SK-N-SH (cell line): ENCODE measurements at regions not wholly inside any gene's neighbourhood (a gene's known extent, or its start where the extent isn't known, plus 50 kb on each side); places are given as distances from the start of the nearest gene placed in this dataset.

Experiments
- CTCF ChIA-PET: fragments of 300-600, 350-600 bp; formaldehyde crosslinking; extraction: SDS; loops from one replicate; lab custom pipeline; 2021; lab: Yijun Ruan, JAX
- POLR2A ChIA-PET: fragments of 350-600 bp; sonication (Branson Sonifier 250); formaldehyde crosslinking; extraction: SDS; loops from one replicate; lab custom pipeline; 2020; ENCODE audit warnings: antibody characterized with exemption, inconsistent platforms; lab: Yijun Ruan, JAX
- DNase-seq: peaks from one replicate; pipeline ENCODE4 v3.0.0; 2012
- H2AFZ ChIP-seq: fragments of 200-600 bp; sonication (generic); 2 replicates; pipeline ENCODE4 v1.8.1; 2016; ENCODE audit warnings: antibody characterized with exemption, mild to moderate bottlenecking, low read depth
- H3F3A ChIP-seq: fragments of 200-600 bp; sonication (generic); replicated peaks from 2 replicates; pipeline ENCODE3; 2016; ENCODE audit warnings: antibody characterized with exemption, mild to moderate bottlenecking; ENCODE audit not compliant: insufficient read depth
- H3K27ac ChIP-seq, 2 experiments: fragments of 200-500 bp in 1 of 2; fragments of 200-600 bp in 1 of 2; sonication (Bioruptor generic) in 1 of 2; sonication (generic), shearing (Covaris generic) in 1 of 2; 2 replicates each; pipeline versions ENCODE4 v1.5.1 to v1.6.1; 2014 to 2016; ENCODE audit warnings: low read depth in 2 of 2, inconsistent platforms in 1 of 2, low read length in 1 of 2, mild to moderate bottlenecking in 1 of 2, mixed read lengths in 1 of 2
- H3K27me3 ChIP-seq: fragments of 200-600 bp; sonication (generic), shearing (Covaris generic); 2 replicates; pipeline ENCODE4 v1.6.1; 2016; ENCODE audit warnings: mixed run types; ENCODE audit not compliant: insufficient read depth
- H3K36me3 ChIP-seq, 2 experiments: fragments of 200-500 bp in 1 of 2; fragments of 200-600 bp in 1 of 2; sonication (Bioruptor generic) in 1 of 2; sonication (generic) in 1 of 2; replicated peaks in 1 of 2; 2 replicates each; pipeline versions ENCODE3 to v1.5.1; 2014 to 2016; ENCODE audit warnings: low read length in 1 of 2, mild to moderate bottlenecking in 1 of 2; ENCODE audit not compliant: insufficient read depth in 2 of 2, control insufficient read depth in 1 of 2
- H3K4me1 ChIP-seq, 2 experiments: fragments of 200-500 bp in 1 of 2; fragments of 200-600 bp in 1 of 2; sonication (Bioruptor generic) in 1 of 2; sonication (generic), shearing (Covaris generic) in 1 of 2; 2 replicates each; pipeline versions ENCODE4 v1.5.1 to v1.6.1; 2014 to 2016; ENCODE audit warnings: low read depth in 1 of 2, low read length in 1 of 2, mixed run types in 1 of 2; ENCODE audit not compliant: insufficient read depth in 2 of 2, control insufficient read depth in 1 of 2
- H3K4me2 ChIP-seq: fragments of 200-600 bp; sonication (generic), shearing (Covaris generic); 2 replicates; pipeline ENCODE4 v1.6.1; 2017; ENCODE audit warnings: mixed run types
- H3K4me3 ChIP-seq, 2 experiments: fragments of 200-500 bp in 1 of 2; fragments of 200-600 bp in 1 of 2; sonication (Bioruptor generic) in 1 of 2; sonication (generic), shearing (Covaris generic) in 1 of 2; 2 replicates each; pipeline versions ENCODE4 v1.5.1 to v1.8.1; 2014 to 2016; ENCODE audit warnings: low read depth in 2 of 2, inconsistent platforms in 1 of 2, low read length in 1 of 2, mild to moderate bottlenecking in 1 of 2, mixed read lengths in 1 of 2, moderate library complexity in 1 of 2
- H3K79me2 ChIP-seq: fragments of 200-600 bp; sonication (generic); 2 replicates; pipeline ENCODE4 v1.8.1; 2017; ENCODE audit warnings: mild to moderate bottlenecking; ENCODE audit not compliant: insufficient read depth
- H3K9ac ChIP-seq: fragments of 200-600 bp; sonication (generic); 2 replicates; pipeline ENCODE4 v1.6.1; 2017; ENCODE audit warnings: mixed run types
- H3K9me2 ChIP-seq: fragments of 200-600 bp; sonication (generic); 2 replicates; pipeline ENCODE4 v1.6.1; 2017; ENCODE audit warnings: mixed run types
- H3K9me3 ChIP-seq: fragments of 200-600 bp; sonication (generic); 2 replicates; pipeline ENCODE4 v1.6.1; 2017; ENCODE audit warnings: mixed run types, mild to moderate bottlenecking, moderate library complexity
- H4K20me1 ChIP-seq: fragments of 200-600 bp; sonication (generic); 2 replicates; pipeline ENCODE4 v1.6.1; 2017; ENCODE audit warnings: mild to moderate bottlenecking, mixed run types; ENCODE audit not compliant: insufficient read depth
- CTCF ChIP-seq: fragments of 200-600 bp; sonication (generic); IDR thresholded peaks from 2 replicates; pipeline ENCODE4 v1.6.1; 2017; ENCODE audit warnings: antibody characterized with exemption, mild to moderate bottlenecking, moderate library complexity
- ELF1 ChIP-seq: IDR thresholded peaks from 2 replicates; pipeline ENCODE4 v1.4.0; 2012
- EP300 ChIP-seq, 2 experiments: IDR thresholded peaks; 2 replicates each; pipeline versions ENCODE4 v1.4.0 to v1.6.1; 2012; ENCODE audit warnings: borderline replicate concordance in 1 of 2, low read depth in 1 of 2, low read length in 1 of 2
- GABPA ChIP-seq: IDR thresholded peaks from 2 replicates; pipeline ENCODE4 v1.4.0; 2012; ENCODE audit warnings: low read depth, mild to moderate bottlenecking
- GATA2 ChIP-seq: sonication (generic); formaldehyde crosslinking; IDR thresholded peaks from 2 replicates; pipeline ENCODE4 v1.5.0; 2020; ENCODE audit warnings: mild to moderate bottlenecking, missing genetic modification reagents
- NFIC ChIP-seq: IDR thresholded peaks from 2 replicates; pipeline ENCODE4 v1.4.0; 2012; ENCODE audit warnings: borderline replicate concordance
- RFX5 ChIP-seq: IDR thresholded peaks from 2 replicates; pipeline ENCODE4 v1.6.1; 2012; ENCODE audit warnings: mild to moderate bottlenecking, improper control_type of control experiment, low read length
- TAF1 ChIP-seq: IDR thresholded peaks from 2 replicates; pipeline ENCODE4 v1.6.1; 2012; ENCODE audit warnings: low read depth, mild to moderate bottlenecking, low read length, moderate library complexity, borderline replicate concordance
- YY1 ChIP-seq: IDR thresholded peaks from 2 replicates; pipeline ENCODE4 v1.4.0; 2012; ENCODE audit warnings: low read depth, mild to moderate bottlenecking
- WGBS: methylation state at CpG from one replicate; pipeline ENCODE4 v1.1.6; 2017; ENCODE audit warnings: low lambda C conversion rate; 5-methylcytosine and 5-hydroxymethylcytosine counted together
- TF ChIP-seq, protein P1 (sequence below): IDR thresholded peaks from 2 replicates; pipeline ENCODE4 v1.4.0; 2012; ENCODE audit warnings: low read depth, borderline replicate concordance

- ChIA-PET POLR2A (no interaction called here), CTCF (no interaction called here)
- no peaks in the 10 kb centered on the region for H3K4me1 ChIP-seq
- H3K9ac ChIP-seq = no peak overlapping the region
- H3K79me2 ChIP-seq = no peaks in the 10 kb centered on the region
- TF ChIP-seq YY1 (no peak), CTCF (no peak), GABPA (no peak), EP300 (IDR thresholded peaks at IDR 0.05; ENCODE audit: borderline replicate concordance in 1 of 2, low read depth in 1 of 2, low read length in 1 of 2) (no peak)
- TF ChIP-seq, protein P1, sequence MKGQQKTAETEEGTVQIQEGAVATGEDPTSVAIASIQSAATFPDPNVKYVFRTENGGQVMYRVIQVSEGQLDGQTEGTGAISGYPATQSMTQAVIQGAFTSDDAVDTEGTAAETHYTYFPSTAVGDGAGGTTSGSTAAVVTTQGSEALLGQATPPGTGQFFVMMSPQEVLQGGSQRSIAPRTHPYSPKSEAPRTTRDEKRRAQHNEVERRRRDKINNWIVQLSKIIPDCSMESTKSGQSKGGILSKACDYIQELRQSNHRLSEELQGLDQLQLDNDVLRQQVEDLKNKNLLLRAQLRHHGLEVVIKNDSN = no peak
- no peaks in the 10 kb centered on the region for H3K9me3 ChIP-seq
- H3K4me3 ChIP-seq = no peak overlapping the region
- no peaks in the 10 kb centered on the region for H3F3A ChIP-seq
- no peaks in the 10 kb centered on the region for H3K36me3 ChIP-seq
- H3K9me2 ChIP-seq = no peaks in the 10 kb centered on the region
- H2AFZ ChIP-seq = no peak overlapping the region
- no peak overlapping the region for H3K4me2 ChIP-seq
- no peak overlapping the region for H3K27ac ChIP-seq
- no peaks in the 10 kb centered on the region for H4K20me1 ChIP-seq
- WGBS = 0% methylated on average over 1 of the region's 1 CpG
- H3K27me3 ChIP-seq = no peaks in the 10 kb centered on the region
- DNase-seq = no peak
Observed at GRCh38 chr4:60506061-60506460, 694.1 kb upstream of the ADGRL3 start.

DNA sequence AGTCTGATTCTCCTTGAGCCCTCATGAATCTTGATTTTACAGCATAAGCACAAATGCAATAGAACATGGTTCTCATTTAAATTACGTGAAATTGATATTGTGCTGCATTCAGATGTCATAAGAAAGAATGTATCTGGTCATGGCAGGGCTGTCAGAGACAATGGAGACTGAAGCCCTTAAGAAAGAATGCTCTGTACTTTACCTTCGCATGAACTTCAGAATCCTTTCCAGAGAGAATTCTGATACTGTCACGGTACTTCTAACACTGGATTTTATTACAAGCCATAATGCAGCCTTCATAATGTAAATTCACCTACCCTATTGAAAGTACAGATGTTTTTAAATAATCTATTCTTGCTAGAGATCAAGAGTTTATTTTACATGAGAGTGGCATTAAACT, 677.9 kb upstream of the ADGRL3 start:
- 26% methylated on average over 3 of the region's 3 CpGs for WGBS
- Histone ChIP-seq H3K9me2 (no peaks in the 10 kb centered on the region), H3K36me3 (no peaks in the 10 kb centered on the region), H3K9ac (no peak overlapping the region), H4K20me1 (no peaks in the 10 kb centered on the region), H3K4me2 (no peak overlapping the region), H3K4me1 (no peaks in the 10 kb centered on the region), H3F3A (no peaks in the 10 kb centered on the region), H3K4me3 (no peak overlapping the region), H3K9me3 (no peaks in the 10 kb centered on the region), H3K27ac (no peak overlapping the region), H2AFZ (no peak overlapping the region), H3K79me2 (no peaks in the 10 kb centered on the region), H3K27me3 (no peaks in the 10 kb centered on the region)
- ChIA-PET POLR2A (no interaction called here), CTCF (no interaction called here)
- DNase-seq = no peak
- no peak for TF ChIP-seq TAF1
- TF ChIP-seq YY1 = no peak
- no peak for TF ChIP-seq GATA2 (CRISPR knock-in tag)
- no peak for TF ChIP-seq NFIC
- no peak for TF ChIP-seq ELF1
- TF ChIP-seq RFX5 = no peak
